Ovary (tissue), 3 donors: ENCODE measurements at regions not wholly inside any gene's neighbourhood (a gene's known extent, or its start where the extent isn't known, plus 50 kb on each side); places are given as distances from the start of the nearest gene placed in this dataset.

Experiments used
- EP300 ChIP-seq: sonication (generic); formaldehyde crosslinking; IDR thresholded peaks from one replicate; pipeline ENCODE4 v1.6.1; 2017; ENCODE audit warnings: antibody characterized with exemption
- POLR2A ChIP-seq: fragments of 450-650 bp; IDR thresholded peaks from one replicate; pipeline ENCODE4 v1.6.1; 2017; ENCODE audit warnings: antibody characterized with exemption, mild to moderate bottlenecking, moderate library complexity
- TF ChIP-seq, protein P1 (sequence below), 3 donors: fragments of 450-650 bp in 2 of 3; fragments of 200-600 bp in 1 of 3; IDR thresholded peaks; one replicate each; pipeline versions ENCODE4 v1.5.1 to v1.8.0; 2016 to 2022; ENCODE audit warnings: antibody characterized with exemption in 3 of 3, mild to moderate bottlenecking in 1 of 3
- donor health status: DM: no; HTN: no; CAD: no.

DNA sequence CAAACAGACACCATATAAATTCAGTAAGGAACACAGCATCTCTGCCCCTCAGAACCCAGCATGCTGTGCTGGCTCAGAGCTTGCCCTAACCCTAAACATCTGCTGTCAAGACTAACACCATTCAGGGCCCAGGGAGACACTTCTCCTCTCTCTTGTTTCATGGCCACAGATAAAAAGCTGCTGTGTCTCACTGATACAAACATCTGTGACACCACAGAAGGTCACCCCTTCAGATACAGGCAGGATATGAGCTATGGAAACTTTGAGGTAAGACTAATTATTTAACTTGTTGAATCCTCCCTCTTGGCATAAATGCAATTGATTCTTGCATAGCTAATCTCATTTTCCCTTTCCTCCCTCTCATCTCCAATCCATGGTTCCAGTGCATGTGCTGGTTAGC is 61.6 kb upstream of the GPR12 start:
- TF ChIP-seq, protein P1, sequence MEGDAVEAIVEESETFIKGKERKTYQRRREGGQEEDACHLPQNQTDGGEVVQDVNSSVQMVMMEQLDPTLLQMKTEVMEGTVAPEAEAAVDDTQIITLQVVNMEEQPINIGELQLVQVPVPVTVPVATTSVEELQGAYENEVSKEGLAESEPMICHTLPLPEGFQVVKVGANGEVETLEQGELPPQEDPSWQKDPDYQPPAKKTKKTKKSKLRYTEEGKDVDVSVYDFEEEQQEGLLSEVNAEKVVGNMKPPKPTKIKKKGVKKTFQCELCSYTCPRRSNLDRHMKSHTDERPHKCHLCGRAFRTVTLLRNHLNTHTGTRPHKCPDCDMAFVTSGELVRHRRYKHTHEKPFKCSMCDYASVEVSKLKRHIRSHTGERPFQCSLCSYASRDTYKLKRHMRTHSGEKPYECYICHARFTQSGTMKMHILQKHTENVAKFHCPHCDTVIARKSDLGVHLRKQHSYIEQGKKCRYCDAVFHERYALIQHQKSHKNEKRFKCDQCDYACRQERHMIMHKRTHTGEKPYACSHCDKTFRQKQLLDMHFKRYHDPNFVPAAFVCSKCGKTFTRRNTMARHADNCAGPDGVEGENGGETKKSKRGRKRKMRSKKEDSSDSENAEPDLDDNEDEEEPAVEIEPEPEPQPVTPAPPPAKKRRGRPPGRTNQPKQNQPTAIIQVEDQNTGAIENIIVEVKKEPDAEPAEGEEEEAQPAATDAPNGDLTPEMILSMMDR (IDR thresholded peaks at IDR 0.05): no peak
- TF ChIP-seq POLR2A (no peak), EP300 (no peak)
